ENCODE measurements at regions not wholly inside any gene's neighbourhood (a gene's known extent, or its start where the extent isn't known, plus 50 kb on each side); places are given as distances from the start of the nearest gene placed in this dataset.
"Not testable (repeated sequence)": the region's sequence is repeated elsewhere in the genome, so short reads cannot be mapped to it uniquely, and the experiment has no call there.

- no peak for TF ChIP-seq SMC3 (IDR thresholded peaks at IDR 0.05)
Measured at GRCh38 chr10:35276889-35277288, 59.4 kb upstream of the CCNY start (continued).

- CTCF ChIA-PET = interaction anchor here (0.7 to 0.8 kb wide), 2 partner anchors 88 to 484 kb away, joined by 3 read pairs; no protein-coding TSS in a partner anchor
- POLR2A ChIA-PET = interaction anchor here (0.7 kb wide), 1 partner anchor 17 kb away, joined by 3 read pairs; no protein-coding TSS in a partner anchor
- H3K4me1 ChIP-seq = not testable (repeated sequence)
Measured at GRCh38 chr10:35280246-35280645, 56.1 kb upstream of the CCNY start.

More at GRCh38 chr10:35280246-35280645, 56.1 kb upstream of the CCNY start:
- not testable (repeated sequence) for FAIRE-seq; DNase-seq (ENCODE audit: low read depth in 1 of 2, low spot score in 1 of 2); H3K4me3 ChIP-seq; H3K4me2 ChIP-seq; ATAC-seq; H3K27ac ChIP-seq; H3K9me3 ChIP-seq
